Neutrophil (primary cell): ENCODE measurements at regions not wholly inside any gene's neighbourhood (a gene's known extent, or its start where the extent isn't known, plus 50 kb on each side); places are given as distances from the start of the nearest gene placed in this dataset.
A peak's percentile ranks its signal among the peaks of the same experiment; 100 is the strongest.

Experiments used
- H3K27ac ChIP-seq: fragments of 200-600 bp; sonication (generic); 2 replicates; pipeline ENCODE4 v1.5.1; 2016; ENCODE audit warnings: mild to moderate bottlenecking, moderate library complexity
- H3K27me3 ChIP-seq: fragments of 200-600 bp; sonication (generic); 2 replicates; pipeline ENCODE4 v1.6.0; 2016; ENCODE audit warnings: mild to moderate bottlenecking
- H3K36me3 ChIP-seq: fragments of 200-600 bp; sonication (generic); 2 replicates; pipeline ENCODE4 v1.5.1; 2017
- H3K4me1 ChIP-seq, 2 experiments: fragments of 200-600 bp in 1 of 2; sonication (generic) in 1 of 2; 1 replicate in 1 of 2; 2 replicates in 1 of 2; pipeline versions ENCODE4 v1.5.1 to v1.6.1; 2013 to 2016; ENCODE audit warnings: low read depth in 1 of 2, low read length in 1 of 2, mild to moderate bottlenecking in 1 of 2, moderate library complexity in 1 of 2; ENCODE audit not compliant: control insufficient read depth in 1 of 2, insufficient read depth in 1 of 2
- H3K4me3 ChIP-seq, 2 experiments: fragments of 200-600 bp in 1 of 2; sonication (generic) in 1 of 2; 1 replicate in 1 of 2; 2 replicates in 1 of 2; pipeline ENCODE4 v1.5.1; 2013 to 2016; ENCODE audit warnings: low read depth in 1 of 2, low read length in 1 of 2, mild to moderate bottlenecking in 1 of 2, moderate library complexity in 1 of 2
- H3K9me3 ChIP-seq: fragments of 200-600 bp; sonication (generic); 2 replicates; pipeline ENCODE4 v1.5.1; 2016
- CTCF ChIP-seq: fragments of 200-600 bp; sonication (generic); IDR thresholded peaks from 2 replicates; pipeline ENCODE4 v1.5.1; 2016; ENCODE audit warnings: antibody characterized with exemption

- peaks cover 92% of the 10 kb centered on the region for H3K27me3 ChIP-seq
- H3K27ac ChIP-seq = no peak overlapping the region
- no peak overlapping the region for H3K4me3 ChIP-seq
- no peaks in the 10 kb centered on the region for H3K4me1 ChIP-seq
- H3K9me3 ChIP-seq = no peaks in the 10 kb centered on the region
- TF ChIP-seq CTCF = no peak
- no peaks in the 10 kb centered on the region for H3K36me3 ChIP-seq
Observed at GRCh38 chr3:182673336-182673735, 120.0 kb upstream of the ATP11B start.

- Histone ChIP-seq H3K4me1 (peaks cover 20 to 21% of the 10 kb centered on the region in 2 experiments), H3K27me3 (peaks cover 61% of the 10 kb centered on the region), H3K9me3 (no peaks in the 10 kb centered on the region), H3K36me3 (no peaks in the 10 kb centered on the region), H3K4me3 (peak overlapping the region; percentile 48 to 62), H3K27ac (no peak overlapping the region)
- no peak for TF ChIP-seq CTCF
Observed at GRCh38 chr3:182682263-182683241, 110.8 kb upstream of the ATP11B start.

- peaks cover 20 to 21% of the 10 kb centered on the region in 2 experiments for H3K4me1 ChIP-seq
- no peaks in the 10 kb centered on the region for H3K36me3 ChIP-seq
- H3K4me3 ChIP-seq = no peak overlapping the region
- H3K27ac ChIP-seq = no peak overlapping the region
- peak; percentile 72 for TF ChIP-seq CTCF
- H3K9me3 ChIP-seq = no peaks in the 10 kb centered on the region
- peaks cover 52% of the 10 kb centered on the region for H3K27me3 ChIP-seq
Observed at GRCh38 chr3:182683453-182683852, 109.9 kb upstream of the ATP11B start.

GRCh38 chr3:182683858-182684257 is 109.4 kb upstream of the ATP11B start:
- no peak overlapping the region for H3K4me3 ChIP-seq
- no peaks in the 10 kb centered on the region for H3K36me3 ChIP-seq
- TF ChIP-seq CTCF = peak; percentile 22
- H3K9me3 ChIP-seq = no peaks in the 10 kb centered on the region
- peaks cover 20 to 21% of the 10 kb centered on the region in 2 experiments for H3K4me1 ChIP-seq
- no peak overlapping the region for H3K27ac ChIP-seq
- peaks cover 48% of the 10 kb centered on the region for H3K27me3 ChIP-seq

- Histone ChIP-seq H3K4me1 (peaks cover 25 to 29% of the 10 kb centered on the region in 2 experiments), H3K4me3 (no peak overlapping the region), H3K27me3 (peaks cover 25% of the 10 kb centered on the region), H3K9me3 (no peaks in the 10 kb centered on the region), H3K27ac (no peak overlapping the region), H3K36me3 (no peaks in the 10 kb centered on the region)
- no peak for TF ChIP-seq CTCF
Observed at GRCh38 chr3:182686033-182686886, 107.0 kb upstream of the ATP11B start.
